Activated CD4-positive, alpha-beta T cell treated with anti-CD3 and anti-CD28 coated beads for 24 hours (primary cell): ENCODE measurements at regions not wholly inside any gene's neighbourhood (a gene's known extent, or its start where the extent isn't known, plus 50 kb on each side); places are given as distances from the start of the nearest gene placed in this dataset.

Source experiments
- DNase-seq, 2 donors: peaks; one replicate each; pipeline ENCODE4 v3.0.0-alpha.2; 2020; ENCODE audit warnings: low read depth in 2 of 2

- no peak for DNase-seq
Observed at GRCh38 chr1:17904290-17904689, 149.2 kb downstream of the ACTL8 start.

GRCh38 chr1:17907999-17908398, 152.9 kb downstream of the ACTL8 start:
- DNase-seq, result no peak

DNA sequence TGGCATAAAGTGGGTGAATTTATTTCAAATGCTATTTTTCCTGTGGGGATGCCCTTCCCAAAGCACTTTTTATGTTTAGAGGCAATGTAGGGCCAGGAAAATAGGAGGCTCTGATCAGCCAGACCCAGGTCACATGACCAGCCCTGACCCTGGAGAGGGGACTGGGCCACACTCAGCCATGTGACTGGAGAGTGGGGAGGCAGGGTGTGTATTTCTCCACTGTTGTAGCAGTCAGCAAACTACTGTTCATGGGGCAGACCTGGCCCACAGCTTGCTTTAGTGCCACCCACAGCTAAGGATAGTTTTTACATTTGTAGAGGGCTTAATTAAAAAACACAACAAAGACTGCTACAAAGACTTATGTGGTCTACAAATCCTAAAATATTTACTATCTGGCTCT, 153.8 kb downstream of the ACTL8 start:
- DNase-seq, result no peak

- DNase-seq, result no peak
Observed at GRCh38 chr1:17909634-17910033, 154.5 kb downstream of the ACTL8 start.

- DNase-seq, result no peak
Observed at GRCh38 chr1:17911791-17912190, 156.7 kb downstream of the ACTL8 start.

GRCh38 chr1:17912491-17912890, 157.4 kb downstream of the ACTL8 start:
- no peak for DNase-seq

DNA sequence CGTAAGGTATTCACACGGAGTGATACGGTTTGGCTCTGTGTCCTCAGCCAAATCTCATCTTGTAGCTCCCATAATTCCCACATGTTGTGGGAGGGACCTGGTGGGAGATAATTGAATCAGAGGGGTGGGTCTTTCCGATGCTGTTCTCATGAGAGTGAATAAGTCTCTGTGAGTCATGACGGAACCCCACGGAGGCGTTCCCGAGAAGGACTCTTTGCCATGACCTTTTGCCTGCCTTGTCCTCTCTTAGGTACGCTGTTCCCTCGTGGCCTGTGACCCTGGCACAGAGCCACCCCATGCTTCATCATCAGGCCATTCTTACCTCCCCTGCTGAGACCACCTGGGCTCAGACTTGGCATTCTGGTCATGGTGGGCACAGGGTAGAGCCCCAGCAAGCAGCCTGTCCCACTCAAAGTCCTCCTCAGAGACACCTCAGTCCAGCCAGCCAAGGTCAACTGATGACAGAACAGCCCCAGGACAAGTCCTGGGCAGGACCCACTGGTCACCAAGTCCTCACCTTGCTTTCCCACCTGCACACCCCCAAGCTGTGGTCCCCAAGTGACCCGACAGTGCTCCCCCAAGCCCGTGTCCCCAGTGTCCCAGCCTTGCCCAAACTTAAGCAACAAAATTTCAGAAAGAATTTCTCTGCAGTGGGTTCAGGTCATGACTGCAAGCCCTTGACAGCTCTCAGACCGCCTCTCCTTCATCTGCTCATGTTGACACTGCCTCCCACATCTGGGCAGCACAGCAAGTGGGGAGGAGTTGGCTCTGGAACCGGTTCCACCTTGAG, 158.4 kb downstream of the ACTL8 start:
- no peak for DNase-seq

DNA sequence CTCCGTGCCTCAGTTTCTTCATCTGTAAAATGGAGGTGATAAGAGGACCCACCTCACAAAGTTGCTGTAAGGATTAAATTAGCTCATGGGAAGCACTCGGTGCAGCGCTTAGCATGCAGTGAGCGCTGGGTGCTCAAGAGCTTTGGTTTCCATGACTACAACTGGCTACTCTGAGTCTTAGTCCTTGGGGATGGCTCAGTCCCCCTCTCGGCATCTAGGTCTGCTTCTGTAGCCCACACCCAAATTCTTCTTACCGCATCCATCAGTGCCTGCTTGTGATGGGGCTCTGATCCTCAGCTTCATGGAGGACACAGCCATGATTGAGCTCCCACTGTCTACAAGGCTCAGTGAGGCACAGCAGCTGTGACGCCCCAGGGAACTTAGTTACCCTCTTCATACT, 159.0 kb downstream of the ACTL8 start:
- no peak for DNase-seq

GRCh38 chr1:17914987-17915386, 159.9 kb downstream of the ACTL8 start:
- DNase-seq, result no peak

- no peak for DNase-seq
Observed at GRCh38 chr1:17915511-17916197, 160.5 kb downstream of the ACTL8 start.

GRCh38 chr1:17916702-17917101, 161.6 kb downstream of the ACTL8 start:
- DNase-seq, result no peak

DNA sequence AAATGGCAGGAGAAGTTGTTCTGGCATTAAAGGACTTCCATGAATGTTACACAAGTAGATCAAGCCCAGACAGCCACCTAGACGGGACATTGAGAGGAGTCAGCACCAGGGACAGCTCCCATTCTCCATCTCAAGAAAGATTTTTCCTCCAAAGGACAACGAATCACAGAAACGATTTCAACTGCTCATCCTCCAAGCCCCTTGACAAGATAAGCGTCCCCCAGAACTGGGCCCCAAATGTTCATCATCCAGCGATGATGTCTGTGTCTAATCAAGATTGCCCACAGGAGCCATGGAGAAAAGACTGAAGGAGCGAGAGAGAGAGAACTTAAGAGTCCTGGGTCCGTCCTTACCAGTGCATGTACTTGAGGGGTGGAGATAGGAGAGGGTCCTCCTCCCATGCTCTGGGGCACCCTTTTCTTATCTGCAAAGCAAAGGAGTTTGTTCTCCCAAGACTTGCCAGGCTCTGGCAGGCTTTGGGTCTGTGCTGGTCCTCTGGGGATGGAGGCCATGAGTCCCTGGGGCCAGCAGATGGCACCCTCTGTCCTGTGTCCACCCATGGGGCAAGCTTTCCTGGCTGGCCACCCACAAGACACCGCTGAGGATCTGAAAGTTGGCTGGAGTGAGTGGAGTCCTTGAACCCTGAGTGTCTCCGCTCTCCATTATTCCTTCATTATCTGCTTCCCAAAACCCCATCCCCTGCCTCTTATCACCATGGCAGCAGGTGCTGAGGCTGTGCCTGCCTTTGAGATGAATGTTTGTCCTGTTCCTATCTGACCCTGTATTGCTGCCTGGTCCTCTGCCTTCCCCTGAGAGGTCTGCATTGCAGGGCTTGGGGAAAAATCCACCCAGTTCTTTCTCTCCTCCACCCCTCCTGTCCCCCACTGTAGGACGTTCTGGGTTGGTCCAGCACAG, 164.6 kb downstream of the ACTL8 start:
- no peak for DNase-seq

DNA sequence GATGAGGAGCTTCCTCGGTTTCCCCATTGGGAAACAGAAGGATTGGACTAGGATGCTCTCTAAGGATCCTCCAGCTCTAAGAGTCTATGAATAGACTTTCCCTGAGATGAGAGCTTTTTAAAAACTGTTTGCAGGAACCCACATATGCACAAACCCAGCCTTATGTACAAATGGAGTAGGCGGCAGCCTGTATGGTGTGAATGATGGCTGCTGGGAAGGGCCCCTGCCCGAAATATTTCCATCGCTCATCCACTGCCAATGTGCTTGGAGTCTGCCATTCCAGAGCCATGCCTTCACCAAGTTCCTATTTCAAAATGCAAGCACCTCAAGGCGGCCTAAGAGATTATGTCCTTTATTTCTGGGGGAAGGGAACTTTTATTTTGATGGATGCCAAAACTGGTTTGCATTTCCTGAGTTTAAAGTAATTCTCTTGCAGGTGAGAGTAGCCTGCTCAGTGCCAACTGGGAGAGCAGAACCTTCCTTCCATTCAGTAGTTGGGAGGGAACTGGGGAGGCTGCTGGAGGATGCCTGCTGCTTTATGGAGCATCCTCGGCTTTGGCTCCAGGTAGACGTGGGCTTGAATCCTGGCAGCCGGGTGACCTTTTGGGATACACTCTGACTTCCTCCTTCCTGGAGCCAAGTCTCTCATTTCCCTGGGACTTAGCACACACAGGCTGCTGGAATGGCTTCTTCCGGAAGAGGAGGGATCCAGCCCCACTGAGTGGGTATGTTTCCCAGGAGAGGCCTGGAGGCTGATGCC, 165.9 kb downstream of the ACTL8 start:
- no peak for DNase-seq

- DNase-seq, result peak in 1 of 2 donors; percentile 7
Observed at GRCh38 chr1:17922833-17923232, 167.7 kb downstream of the ACTL8 start.

DNA sequence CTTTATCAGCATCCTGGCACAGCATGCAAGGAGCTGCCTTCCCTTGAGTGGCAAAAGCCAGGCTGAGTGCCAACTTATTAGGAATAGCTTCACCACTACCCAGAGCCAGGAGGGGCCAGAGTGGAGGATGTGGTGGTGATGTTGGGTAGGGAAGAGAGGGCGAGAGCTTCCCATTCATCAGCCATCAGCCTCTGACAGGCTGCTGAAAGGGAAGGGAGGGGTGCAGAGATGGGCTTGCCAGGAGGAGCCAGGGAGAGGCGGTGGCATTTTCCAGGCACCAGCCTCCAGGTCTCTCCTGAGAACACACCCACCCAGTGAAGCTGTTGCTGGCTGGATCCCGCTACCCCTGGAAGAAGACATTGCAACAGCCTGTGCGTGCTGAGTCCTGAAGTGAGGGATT, 168.5 kb downstream of the ACTL8 start:
- no peak for DNase-seq

GRCh38 chr1:17924578-17924977, 169.4 kb downstream of the ACTL8 start:
- DNase-seq, result no peak

DNA sequence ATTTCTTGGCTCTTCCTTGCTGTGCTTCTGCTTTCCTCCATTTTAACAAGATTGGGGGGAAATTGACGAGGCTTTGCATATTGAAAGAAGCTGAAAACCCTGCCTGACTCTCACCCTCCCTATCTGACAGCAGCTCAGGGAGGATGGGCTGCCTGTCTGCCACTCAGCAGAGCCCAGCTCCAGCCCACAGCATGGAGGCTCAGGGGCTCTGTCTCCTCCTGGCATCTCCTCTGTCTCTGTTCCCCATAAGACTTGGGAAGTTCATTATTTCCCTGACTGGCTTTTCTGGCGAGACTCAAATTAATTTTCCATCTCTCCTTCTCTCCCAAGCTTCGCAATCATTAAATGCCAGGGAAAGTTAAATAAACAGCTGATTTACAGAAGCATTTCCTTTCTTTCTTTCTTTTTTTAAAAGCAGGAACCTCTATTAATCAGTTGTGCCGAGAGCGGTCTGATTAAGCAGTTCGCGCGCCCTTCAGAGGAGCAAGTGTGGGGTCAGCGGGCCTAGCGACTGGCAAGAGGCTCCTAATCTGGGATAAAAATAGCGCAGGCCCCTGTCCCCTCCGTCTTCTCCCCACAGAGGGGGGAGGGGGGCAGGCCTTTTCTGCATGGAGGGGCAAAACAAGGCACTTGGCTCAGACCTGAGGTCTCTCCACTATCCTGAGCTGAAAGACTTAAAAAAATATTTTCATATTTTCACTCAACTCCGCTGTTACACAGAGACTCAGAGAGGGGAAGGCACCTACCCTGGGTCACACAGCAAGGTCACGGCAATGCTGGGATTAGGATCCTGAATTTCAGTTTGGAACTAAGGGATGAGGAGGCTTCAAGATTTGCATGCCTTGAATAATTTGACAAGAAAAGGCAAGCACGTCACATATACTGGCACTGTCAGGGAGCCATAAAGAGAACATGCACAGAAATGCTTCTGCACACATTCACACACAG, 170.4 kb downstream of the ACTL8 start:
- DNase-seq, result no peak

DNA sequence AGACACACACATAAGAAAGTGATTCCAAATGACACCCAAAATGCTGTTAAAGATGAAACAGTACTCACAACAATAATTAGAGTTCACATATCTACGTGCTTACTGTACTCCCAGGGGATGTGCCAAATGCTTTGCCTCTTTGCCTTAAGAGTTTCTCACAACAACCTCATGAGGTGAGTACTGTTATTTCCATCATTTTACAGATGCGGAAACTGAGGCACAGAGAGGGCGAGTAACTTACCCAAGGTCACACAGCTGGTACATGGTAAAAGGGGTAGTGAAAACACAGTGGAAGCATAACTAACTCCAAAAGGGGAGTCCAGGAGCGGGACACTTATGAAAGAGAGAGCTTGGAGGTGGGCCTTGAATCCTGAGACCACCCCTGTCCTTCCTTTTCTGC, 171.8 kb downstream of the ACTL8 start:
- no peak for DNase-seq

DNA sequence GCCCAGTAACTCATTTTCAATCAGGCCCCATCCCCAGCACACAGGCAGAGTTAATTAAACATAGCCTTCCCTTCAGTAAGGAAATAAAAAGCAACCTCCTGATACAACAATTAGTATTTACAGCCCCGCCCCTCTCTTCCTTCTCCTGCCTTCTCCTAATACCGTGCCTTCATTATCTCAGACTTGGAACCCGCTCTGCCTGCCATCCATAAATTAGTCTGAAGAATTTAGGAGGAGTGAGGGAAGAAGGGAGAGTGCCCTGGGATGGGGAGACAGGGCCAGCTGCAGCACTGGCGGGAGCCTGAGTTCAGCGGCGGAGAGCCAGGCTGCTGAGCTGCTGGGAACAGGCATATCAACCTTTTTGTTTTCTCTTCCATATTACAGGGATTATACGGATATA, 172.8 kb downstream of the ACTL8 start:
- DNase-seq, result no peak

DNA sequence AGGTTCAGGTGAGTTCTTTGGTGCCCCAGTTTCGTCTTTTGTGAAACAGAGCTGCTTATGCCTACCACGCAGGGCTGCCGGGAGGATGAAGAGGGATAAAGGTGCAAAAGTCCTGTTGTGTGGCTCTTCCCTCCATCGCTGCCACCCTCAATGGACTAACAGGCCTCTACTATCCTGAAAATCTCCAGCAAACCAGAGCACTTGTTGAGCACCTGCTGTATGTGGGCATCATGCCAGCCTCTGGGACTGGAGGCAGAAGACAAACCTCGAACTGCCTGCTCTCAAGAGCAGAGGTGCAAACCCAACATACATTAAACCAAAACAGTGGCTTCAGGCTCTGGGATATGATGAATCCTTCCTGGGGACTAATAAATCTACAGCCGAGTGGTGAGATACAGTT, 174.1 kb downstream of the ACTL8 start:
- DNase-seq, result no peak

DNA sequence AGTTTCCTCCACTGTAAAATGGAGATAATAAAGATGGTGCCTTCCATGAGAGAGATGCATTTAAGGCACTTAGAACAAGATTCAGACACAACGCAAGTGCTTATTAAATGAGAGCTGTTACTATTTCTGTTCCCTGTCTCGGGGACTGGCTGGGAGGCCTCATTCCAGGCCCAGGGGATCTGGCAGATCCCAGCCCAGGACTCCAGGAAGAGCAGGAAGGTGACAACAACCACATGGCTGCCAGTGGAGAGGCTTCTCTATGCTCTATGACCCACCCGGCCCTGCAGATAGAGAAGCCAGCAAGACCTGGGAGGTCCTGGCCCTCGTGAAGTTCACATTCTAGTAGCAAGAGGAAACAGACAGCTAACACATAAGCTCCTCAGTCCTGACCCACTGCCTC, 175.5 kb downstream of the ACTL8 start:
- no peak for DNase-seq
